ENCODE measurements at regions not wholly inside any gene's neighbourhood (a gene's known extent, or its start where the extent isn't known, plus 50 kb on each side); places are given as distances from the start of the nearest gene placed in this dataset.

GRCh38 chr4:19324184-19324583 is 927.5 kb upstream of the SLIT2 start:
- no peak for TF ChIP-seq CTCF (IDR thresholded peaks at IDR 0.05)
- no peak for TF ChIP-seq POLR2A (IDR thresholded peaks at IDR 0.05)

Data from heart left ventricle (tissue), 13 donors.